Mucosa of descending colon (tissue), 3 donors: ENCODE measurements at regions not wholly inside any gene's neighbourhood (a gene's known extent, or its start where the extent isn't known, plus 50 kb on each side); places are given as distances from the start of the nearest gene placed in this dataset.
"Not testable (repeated sequence)": the region's sequence is repeated elsewhere in the genome, so short reads cannot be mapped to it uniquely, and the experiment has no call there.

Experiments
- ATAC-seq: fragments of 200-7000 bp; cut with Tn5 transposase; one replicate; pipeline ENCODE4 v1.9.1; 2020; ENCODE audit warnings: mild to moderate bottlenecking, moderate library complexity
- DNase-seq, 3 donors: peaks; one replicate each; pipeline ENCODE4 v3.0.0-alpha.2; 2020
- H3K36me3 ChIP-seq: fragments of 200-600 bp; one replicate; pipeline ENCODE4 v1.8.0; 2021; ENCODE audit warnings: low read depth, mild to moderate bottlenecking
- H3K4me1 ChIP-seq: fragments of 200-600 bp; one replicate; pipeline ENCODE4 v1.8.0; 2021; ENCODE audit warnings: low read depth, mild to moderate bottlenecking
- H3K4me3 ChIP-seq: fragments of 200-600 bp; one replicate; pipeline ENCODE4 v1.8.0; 2021; ENCODE audit warnings: mild to moderate bottlenecking
- H3K9me3 ChIP-seq: fragments of 200-600 bp; one replicate; pipeline ENCODE4 v1.8.0; 2021; ENCODE audit warnings: mild to moderate bottlenecking
- intact Hi-C, 2 donors: fragments of 100-400 bp; cut with DNase I in 1 of 2; cut with micrococcal nuclease in 1 of 2; formaldehyde crosslinking; loops; one replicate each; pipeline versions ENCODE4 v1.11.0 to v1.11.1; 2022; cut with DNase I, micrococcal nuclease
- TF ChIP-seq, protein P1 (sequence below): fragments of 200-600 bp; IDR thresholded peaks from one replicate; pipeline ENCODE4 v1.8.0; 2022; ENCODE audit warnings: antibody characterized with exemption, mild to moderate bottlenecking
- donor health status: DM: no; HTN: no; CAD: no; lungs with moderate emphysema.
- donor health status: DM: no; HTN: no; CAD: no.
- donor health status: DM: no; HTN: yes; CAD: no.

DNA sequence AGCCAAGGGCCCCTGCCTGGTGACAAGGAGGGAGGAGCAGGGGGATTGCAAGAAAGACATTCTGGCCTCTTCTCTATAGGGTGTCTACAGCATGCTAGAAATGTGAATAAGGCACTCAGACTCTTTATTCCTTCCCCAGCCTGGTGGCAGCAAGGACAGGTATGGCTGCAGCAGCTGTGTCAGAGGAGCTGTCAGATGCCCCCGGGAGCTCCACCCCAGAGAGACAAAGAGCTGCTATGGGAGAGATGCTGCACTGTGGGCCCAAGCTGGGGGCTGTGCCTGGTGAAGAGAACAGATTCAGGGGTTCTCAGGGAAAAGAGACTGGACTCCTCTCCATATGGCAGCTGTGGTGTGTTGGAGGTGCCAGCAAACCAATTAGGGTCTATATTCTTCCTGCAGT, 1063.3 kb downstream of the OLFM4 start:
- intact Hi-C loops = no loop called here
- DNase-seq (no peak), ATAC-seq (no peak)

DNA sequence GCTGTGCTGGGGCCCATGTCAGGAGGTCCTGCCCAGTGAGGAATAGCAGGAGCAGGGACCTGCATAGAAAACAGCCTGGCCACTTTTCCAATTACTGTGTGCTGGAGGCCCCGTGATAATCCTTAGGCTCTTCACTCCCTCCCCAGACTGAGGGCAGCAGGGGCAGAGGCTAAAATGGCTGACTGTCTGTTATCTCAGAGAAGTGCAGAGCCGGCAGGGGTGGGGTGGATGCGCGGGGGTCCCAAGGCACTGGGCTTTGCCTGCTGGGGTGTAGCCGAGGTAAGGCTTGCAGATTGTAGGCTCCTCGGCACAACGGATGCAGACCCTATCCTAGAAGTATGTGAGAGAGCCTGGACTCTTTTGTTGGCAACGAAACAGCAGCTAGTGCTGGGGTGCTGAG, 1064.1 kb downstream of the OLFM4 start:
- intact Hi-C loops = no loop called here
- H3K36me3 ChIP-seq = no peaks in the 10 kb centered on the region
- peaks cover 28% of the 10 kb centered on the region for H3K9me3 ChIP-seq
- H3K4me1 ChIP-seq = no peaks in the 10 kb centered on the region
- TF ChIP-seq, protein P1, sequence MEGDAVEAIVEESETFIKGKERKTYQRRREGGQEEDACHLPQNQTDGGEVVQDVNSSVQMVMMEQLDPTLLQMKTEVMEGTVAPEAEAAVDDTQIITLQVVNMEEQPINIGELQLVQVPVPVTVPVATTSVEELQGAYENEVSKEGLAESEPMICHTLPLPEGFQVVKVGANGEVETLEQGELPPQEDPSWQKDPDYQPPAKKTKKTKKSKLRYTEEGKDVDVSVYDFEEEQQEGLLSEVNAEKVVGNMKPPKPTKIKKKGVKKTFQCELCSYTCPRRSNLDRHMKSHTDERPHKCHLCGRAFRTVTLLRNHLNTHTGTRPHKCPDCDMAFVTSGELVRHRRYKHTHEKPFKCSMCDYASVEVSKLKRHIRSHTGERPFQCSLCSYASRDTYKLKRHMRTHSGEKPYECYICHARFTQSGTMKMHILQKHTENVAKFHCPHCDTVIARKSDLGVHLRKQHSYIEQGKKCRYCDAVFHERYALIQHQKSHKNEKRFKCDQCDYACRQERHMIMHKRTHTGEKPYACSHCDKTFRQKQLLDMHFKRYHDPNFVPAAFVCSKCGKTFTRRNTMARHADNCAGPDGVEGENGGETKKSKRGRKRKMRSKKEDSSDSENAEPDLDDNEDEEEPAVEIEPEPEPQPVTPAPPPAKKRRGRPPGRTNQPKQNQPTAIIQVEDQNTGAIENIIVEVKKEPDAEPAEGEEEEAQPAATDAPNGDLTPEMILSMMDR = no peak
- ATAC-seq (no peak), DNase-seq (no peak)
- no peak overlapping the region for H3K4me3 ChIP-seq

More for the DNA sequence above, 1063.3 kb downstream of the OLFM4 start:
- Histone ChIP-seq H3K9me3 (peaks cover 31% of the 10 kb centered on the region), H3K4me1 (no peaks in the 10 kb centered on the region), H3K4me3 (no peak overlapping the region), H3K36me3 (no peaks in the 10 kb centered on the region)
- TF ChIP-seq, protein P1 = no peak

DNA sequence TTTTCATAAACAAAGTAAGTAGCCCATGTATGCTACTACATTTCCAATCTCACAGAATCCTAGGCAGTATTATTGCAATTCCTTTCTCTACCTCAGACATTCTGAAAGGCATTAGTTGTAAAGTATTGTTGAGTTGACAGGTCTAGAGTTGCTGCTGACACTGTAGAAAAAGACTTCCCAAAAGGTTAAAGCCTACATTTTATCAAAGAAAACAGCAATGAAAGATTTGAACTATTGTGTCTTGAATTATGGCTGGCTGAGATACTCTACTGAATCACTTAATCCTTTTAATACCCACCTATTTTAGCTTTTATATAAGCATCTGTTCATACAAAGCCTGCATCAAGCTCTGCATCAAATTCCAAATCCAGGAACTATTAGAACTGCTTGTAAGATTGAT, 1082.0 kb downstream of the OLFM4 start:
- no peaks in the 10 kb centered on the region for H3K4me1 ChIP-seq
- DNase-seq (no peak), ATAC-seq (no peak)
- TF ChIP-seq, protein P1 = no peak
- peaks cover 27% of the 10 kb centered on the region for H3K9me3 ChIP-seq
- H3K36me3 ChIP-seq = no peaks in the 10 kb centered on the region
- intact Hi-C loops = no loop called here
- no peak overlapping the region for H3K4me3 ChIP-seq

DNA sequence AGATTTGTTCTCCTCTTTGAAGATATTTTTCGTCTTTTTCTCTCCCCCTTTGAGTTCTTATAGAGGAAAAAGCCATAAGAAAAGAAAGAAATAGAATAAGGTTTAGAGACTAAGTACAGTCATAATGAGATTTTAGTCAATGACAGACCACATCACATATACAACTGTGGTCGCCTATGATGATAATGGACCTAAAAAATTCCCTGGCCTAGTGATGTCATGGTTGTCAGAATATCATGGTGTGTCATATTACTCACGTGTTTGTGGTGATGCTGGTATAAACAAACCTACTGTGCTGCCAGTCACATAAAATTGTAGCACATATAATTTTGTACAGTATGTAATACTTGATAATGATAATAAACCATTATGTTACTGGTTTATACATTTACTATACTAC, 1096.1 kb downstream of the OLFM4 start:
- ATAC-seq (no peak), DNase-seq (no peak)
- H3K4me3 ChIP-seq = no peak overlapping the region
- H3K36me3 ChIP-seq = no peaks in the 10 kb centered on the region
- H3K4me1 ChIP-seq = no peaks in the 10 kb centered on the region
- TF ChIP-seq, protein P1 = no peak
- peaks cover 17% of the 10 kb centered on the region for H3K9me3 ChIP-seq
- intact Hi-C loops = no loop called here

DNA sequence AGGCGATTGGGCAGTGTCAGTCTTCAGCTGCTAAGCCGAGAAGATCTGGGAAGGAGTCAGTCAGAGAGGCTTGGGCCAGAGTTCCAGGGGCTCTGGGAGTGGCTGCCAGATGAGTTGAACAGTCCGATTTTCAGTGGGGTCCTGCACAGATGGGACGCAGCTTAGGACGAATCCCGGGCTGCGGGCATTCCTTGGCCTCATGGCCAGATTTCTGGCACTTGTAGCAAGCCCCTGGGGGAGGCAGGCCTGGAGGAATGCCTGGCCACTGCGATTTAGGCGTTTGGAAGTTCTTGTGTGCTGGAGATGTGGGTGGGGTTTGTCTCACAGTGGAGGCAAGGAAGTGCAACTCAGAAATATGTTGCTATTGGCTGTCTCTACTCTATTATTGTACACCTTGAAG, 1102.3 kb downstream of the OLFM4 start:
- H3K4me1 ChIP-seq, H3K36me3 ChIP-seq, H3K4me3 ChIP-seq, intact Hi-C loops, DNase-seq, ATAC-seq: not testable (repeated sequence)
- H3K9me3 ChIP-seq = peaks cover 19% of the 10 kb centered on the region

DNA sequence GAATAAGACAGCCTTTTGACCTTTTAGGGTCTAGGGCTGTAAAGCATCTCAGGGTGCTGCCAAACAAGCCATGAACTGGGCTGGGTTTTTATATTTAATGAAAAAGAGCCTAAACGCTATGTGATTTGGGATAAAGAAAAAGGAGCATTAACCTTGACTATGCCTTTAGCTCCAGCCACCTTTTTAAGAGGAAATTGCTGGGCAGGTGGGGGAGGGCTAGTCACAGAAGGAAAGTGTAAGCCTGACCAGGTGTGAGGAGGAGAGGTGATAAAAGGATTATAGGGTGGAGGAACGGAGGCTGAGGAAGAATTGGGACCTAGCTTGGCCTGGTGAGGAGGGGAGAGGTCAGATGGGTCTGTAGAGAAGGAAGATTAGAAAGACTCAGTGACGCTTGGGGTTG, 1102.8 kb downstream of the OLFM4 start:
- DNase-seq, H3K4me1 ChIP-seq, H3K36me3 ChIP-seq, H3K4me3 ChIP-seq, ATAC-seq, intact Hi-C loops: not testable (repeated sequence)
- peaks cover 16% of the 10 kb centered on the region for H3K9me3 ChIP-seq

DNA sequence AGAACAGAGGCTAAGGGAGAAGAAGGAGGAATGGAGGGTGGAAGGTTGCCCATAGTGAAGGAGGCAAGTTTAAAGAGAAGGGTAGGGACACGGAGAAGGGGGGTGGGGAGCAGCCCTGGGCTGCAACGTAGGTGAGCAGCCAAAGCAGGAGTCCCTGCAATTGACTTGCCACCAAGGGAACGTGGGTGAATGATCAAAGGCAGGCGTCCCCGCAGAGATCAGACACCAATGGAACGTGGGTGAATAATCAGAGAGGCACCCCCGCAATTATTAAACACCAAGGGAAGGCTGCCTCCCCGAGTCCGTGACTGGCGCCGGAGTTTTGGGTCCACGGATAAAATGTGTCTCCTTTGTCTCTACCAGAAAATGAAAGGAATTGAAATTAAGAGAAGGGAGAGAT, 1103.5 kb downstream of the OLFM4 start:
- ATAC-seq, DNase-seq, H3K4me3 ChIP-seq, intact Hi-C loops, H3K4me1 ChIP-seq, H3K36me3 ChIP-seq: not testable (repeated sequence)
- peaks cover 11% of the 10 kb centered on the region for H3K9me3 ChIP-seq

DNA sequence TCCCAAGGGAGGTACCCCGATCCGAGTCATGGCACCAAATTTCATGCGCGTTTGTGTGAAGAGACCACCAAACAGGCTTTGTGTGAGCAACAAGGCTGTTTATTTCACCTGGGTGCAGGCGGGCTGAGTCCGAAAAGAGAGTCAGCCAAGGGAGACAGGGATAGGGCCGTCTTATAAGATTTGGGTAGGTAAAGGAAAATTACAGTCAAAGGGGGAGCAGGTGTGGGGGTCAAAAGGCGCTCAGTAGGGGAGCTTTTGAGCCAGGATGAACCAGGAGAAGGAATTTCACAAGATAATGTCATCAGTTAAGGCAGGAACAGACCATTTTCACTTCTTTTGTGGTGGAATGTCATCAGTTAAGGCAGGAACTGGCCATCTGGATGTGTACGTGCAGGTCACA, 1104.1 kb downstream of the OLFM4 start:
- DNase-seq, ATAC-seq, intact Hi-C loops, H3K4me3 ChIP-seq, H3K4me1 ChIP-seq, H3K36me3 ChIP-seq: not testable (repeated sequence)
- peaks cover 11% of the 10 kb centered on the region for H3K9me3 ChIP-seq
